Tibial nerve (tissue), 3 donors: ENCODE measurements at regions not wholly inside any gene's neighbourhood (a gene's known extent, or its start where the extent isn't known, plus 50 kb on each side); places are given as distances from the start of the nearest gene placed in this dataset.

ENCODE experiments used
- CTCF ChIP-seq, 5 experiments: fragments of 200-600 bp in 3 of 5; fragments of 450-650 bp in 2 of 5; sonication (generic) in 3 of 5; IDR thresholded peaks; one replicate each; pipeline ENCODE4 v1.5.1; 2016 to 2019; ENCODE audit warnings: antibody characterized with exemption in 5 of 5, mild to moderate bottlenecking in 3 of 5, moderate library complexity in 2 of 5
- POLR2A ChIP-seq, 2 donors: fragments of 450-650 bp; IDR thresholded peaks; one replicate each; pipeline ENCODE4 v1.6.1; 2017; ENCODE audit warnings: antibody characterized with exemption in 2 of 2, mild to moderate bottlenecking in 2 of 2, moderate library complexity in 2 of 2

GRCh38 chr15:39074341-39074985 is 506.4 kb upstream of the THBS1 start:
- no peak for TF ChIP-seq POLR2A (IDR thresholded peaks at IDR 0.05)
- TF ChIP-seq CTCF (IDR thresholded peaks at IDR 0.05) = no peak
